HG03060 (cell line): ENCODE measurements at regions not wholly inside any gene's neighbourhood (a gene's known extent, or its start where the extent isn't known, plus 50 kb on each side); places are given as distances from the start of the nearest gene placed in this dataset.

Experiments
- ATAC-seq: cut with Tn5 transposase; IDR thresholded peaks from one replicate; pipeline ENCODE4 v1.9.1; 2021; ENCODE audit warnings: low read depth, moderate number of reproducible peaks; ENCODE audit not compliant: unreplicated experiment

DNA sequence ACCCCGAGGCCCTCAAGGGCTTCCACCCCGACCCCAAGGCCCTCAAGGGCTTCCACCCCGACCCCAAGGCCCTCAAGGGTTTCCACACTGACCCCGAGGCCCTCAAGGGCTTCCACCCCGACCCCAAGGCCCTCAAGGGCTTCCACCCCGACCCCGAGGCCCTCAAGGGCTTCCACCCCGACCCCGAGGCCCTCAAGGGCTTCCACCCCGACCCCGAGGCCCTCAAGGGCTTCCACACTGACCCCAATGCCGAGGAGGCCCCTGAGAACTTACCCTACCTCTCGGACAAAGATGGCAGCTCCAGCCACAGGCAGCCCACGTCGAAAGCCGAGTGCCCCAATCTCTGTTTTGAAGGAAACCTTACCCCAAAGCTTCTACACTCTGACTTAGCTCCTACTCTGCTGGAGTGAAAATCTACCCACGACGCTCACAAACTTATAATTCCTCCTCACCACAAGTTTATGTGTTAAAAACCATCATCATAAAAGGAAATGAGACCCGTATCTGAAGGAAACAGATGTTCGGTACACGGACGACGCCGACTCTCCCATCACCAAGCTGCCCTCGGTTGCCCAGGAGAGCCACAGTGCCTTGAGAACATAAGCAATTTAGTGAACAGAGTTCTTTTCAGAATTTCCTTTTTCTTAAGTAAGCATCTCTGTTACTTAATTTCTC lies 61.2 kb upstream of the RPH3AL start:
- no peak for ATAC-seq

DNA sequence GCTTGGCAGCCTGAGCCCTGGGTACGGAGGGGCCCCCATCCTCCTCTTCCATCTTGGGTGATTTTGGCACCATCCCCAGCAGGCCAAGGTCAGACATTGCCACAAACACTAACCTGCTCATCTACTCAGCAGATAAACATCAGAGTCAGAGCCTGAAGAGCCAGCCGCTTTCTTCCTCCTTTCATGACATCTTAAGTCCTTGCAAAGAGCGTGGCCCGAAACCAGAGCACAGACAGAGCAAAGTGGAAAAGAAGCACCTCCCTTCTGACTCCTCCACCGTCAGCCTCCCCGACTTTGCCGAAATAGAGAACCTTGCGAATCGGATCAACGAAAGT lies 60.4 kb upstream of the RPH3AL start:
- no peak for ATAC-seq

DNA sequence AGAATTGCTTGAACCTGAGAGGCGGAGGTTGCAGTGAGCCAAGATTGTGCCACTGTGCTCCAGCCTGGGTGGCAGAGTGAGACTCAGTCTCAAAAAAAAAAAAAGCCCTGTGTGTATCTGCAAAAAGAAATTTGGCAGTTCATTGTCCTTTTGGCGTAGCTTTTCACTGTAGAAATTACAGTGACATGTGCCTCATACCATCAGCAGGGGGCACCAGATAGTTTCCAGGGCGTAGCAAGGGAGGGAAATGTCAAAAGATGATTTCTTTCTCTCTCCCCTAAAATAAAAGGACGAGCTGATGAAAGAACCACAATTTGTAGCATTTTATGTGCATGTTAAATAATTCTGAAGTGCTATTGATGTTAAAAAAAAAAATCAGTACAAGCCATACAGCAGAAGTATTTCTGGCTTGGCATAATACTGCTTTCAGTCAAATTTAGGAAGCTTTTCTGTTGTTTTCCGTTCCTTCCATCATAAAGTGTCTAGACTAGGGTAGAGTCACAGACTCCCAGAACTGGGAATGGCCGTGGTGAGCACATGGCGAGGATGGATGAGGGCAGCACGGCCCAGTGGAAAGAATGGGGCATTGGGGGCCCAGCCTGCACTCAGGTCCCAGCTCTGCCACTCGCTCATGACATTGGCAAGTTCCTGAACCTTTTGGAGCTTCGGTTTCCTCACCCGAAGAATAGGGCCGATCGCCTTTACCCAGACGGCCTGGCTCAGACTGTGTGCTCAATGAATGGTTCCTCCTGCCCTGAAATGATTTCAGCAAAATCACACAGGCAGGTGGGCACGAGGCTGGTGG lies 59.8 kb upstream of the RPH3AL start:
- ATAC-seq: no peak

DNA sequence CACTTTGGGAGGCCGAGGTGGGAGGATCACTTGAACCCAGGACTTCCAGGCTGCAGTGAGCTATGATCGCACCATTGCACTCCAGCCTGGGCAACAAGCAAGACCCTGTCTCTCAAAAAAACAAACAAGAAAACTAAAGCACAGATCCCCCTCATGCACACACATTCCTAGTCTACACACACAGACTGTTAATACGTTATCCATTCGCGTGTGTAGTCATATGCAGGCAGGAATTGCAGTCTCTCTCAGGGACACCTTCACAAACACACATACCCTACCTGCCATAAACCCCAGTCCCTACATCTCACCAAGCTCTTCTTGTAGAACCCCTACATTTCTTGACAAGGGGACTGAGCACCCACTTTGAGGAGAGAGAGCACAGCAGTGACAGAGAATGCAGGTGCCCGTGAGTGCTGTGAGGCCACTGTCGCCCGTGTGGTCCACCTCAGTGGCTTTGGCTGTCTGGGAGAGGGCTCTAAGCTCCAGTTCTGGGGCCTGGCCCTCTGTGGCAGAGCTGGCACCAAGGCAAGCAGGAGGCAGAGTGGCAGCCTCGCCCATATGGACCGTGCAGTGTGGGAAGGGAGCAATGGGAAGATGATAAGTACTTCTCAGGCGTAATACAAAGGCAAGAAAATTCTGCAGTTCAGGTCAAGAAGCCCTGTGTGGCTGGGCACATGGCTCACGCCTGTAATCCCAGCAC lies 59.0 kb upstream of the RPH3AL start:
- ATAC-seq: no peak

DNA sequence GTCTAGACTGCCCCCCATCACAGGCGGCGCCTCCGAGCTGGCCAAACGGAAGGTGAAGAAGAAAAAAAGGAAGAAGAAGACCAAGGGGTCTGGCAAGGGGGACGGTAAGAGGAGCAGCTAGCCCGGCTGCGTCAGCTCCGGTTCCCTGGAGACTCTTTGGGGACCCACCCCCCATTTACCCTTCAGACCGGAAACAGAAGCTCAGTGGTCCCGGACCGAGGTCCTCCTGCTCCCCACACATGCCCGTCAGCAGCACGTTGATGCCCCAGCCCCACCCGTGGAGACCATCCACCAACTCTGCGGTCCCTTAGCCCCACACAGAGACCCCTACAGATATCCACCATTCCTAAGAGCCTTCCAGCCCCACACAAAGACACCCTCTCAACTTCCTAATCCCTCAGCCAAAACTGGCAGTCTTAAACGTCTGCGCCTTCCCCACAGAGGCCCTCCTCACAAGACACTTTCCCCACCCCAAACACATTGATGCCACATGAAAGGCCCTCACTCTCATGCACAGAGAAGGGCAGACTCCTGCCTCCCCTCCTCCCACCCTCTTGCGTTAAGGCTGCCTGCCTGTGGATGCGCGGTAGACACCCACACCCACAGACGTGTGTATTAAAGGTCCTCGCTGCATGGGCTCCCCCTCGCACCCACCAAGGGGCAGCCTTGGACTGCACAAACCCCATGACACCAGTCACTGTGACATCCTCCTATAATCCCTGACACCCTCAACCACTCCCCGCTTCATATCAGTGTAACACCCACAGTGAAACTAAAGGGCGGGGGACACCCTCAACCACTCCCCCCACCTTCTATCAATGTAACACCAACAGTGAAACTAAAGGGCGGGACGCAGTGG lies 58.2 kb upstream of the RPH3AL start:
- ATAC-seq: no peak

DNA sequence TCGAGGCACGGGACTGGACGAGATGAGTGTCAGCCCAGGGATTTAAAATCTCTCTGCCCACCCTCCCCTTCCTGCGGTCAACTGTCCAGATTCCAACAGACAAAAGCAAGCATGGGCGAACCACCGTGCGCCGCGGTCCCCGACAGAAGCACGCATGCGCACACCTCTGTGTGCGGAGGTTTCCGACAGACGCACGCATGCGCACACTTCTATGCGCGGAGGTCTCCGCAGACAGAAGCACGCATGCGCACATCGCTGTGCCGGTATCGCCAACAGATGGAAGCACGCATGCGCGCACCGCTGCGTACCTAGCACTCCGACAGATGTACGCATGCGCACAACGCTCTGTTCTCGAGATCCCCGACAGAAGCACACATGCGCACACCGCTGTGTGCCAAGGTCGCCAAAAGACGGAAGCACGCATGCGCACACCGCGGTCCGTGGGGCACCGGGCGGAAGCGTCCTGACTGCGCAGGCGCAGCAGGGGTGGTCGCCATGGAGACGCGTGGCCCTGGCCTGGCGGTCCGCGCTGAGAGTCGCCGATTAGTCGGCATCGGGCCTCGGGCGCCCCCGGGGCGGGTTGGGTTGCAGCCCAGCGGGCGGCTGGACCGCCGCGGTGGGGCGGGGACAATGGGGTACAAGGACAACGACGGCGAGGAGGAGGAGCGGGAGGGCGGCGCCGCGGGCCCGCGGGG lies 57.4 kb upstream of the RPH3AL start:
- ATAC-seq: peak; percentile 88

DNA sequence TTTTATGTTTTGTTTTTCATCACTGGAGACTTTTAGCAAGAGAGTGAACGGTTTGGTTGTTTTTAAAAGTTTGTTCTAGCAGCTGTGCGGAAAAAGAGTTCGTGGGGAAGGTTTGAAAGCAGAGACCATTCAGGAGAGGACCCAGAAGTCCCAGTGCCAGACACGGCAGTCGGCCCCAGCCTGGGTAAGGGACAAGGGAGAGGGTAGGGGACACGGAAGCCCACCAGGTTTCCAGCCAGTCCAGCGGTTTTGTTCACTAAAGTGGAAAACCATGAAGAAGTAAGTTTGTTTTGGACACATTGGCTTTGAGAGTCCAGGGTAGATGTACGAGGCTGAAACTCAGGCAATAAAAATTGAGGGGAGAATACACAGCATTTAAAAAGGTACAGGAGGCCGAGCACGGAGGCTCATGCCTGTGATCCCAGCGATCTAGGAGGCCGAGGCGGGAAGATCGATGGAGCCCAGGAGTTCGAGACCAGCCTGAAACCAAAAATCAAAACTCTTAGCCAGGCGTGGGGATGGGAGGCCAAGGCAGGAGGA lies 56.8 kb upstream of the RPH3AL start:
- ATAC-seq: no peak

DNA sequence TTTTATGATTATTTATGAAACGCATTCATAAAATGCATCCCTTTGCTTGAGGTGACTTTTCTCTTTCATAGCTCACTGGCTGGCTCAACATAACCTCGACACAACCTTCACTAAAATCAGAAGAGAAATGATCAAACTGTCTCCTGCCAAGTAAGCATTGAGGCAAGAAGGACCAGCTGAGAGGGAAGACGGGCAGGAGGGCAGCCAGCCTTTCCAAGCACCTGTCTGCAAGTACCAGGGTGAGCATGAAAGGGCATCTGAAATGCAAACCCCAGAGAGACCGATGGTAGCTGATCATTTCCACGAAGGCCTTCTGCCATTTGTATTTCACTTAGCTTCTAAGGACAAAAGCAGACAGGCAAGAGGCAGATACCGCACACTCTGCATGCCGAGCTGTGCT lies 52.1 kb upstream of the RPH3AL start:
- ATAC-seq: no peak
